Panc1 (cell line): ENCODE measurements at regions not wholly inside any gene's neighbourhood (a gene's known extent, or its start where the extent isn't known, plus 50 kb on each side); places are given as distances from the start of the nearest gene placed in this dataset.
"Not testable (repeated sequence)": the region's sequence is repeated elsewhere in the genome, so short reads cannot be mapped to it uniquely, and the experiment has no call there.

Experiments
- ATAC-seq: fragments of 200-7000 bp; cut with Tn5 transposase; 2 replicates; pipeline ENCODE4 v1.9.1; 2020; ENCODE audit warnings: mild to moderate bottlenecking, moderate library complexity
- BruUV-seq: library from RNA; stranded (reverse); fragments of 400-500 nt; replicated peaks from 2 replicates; lab custom pipeline; 2021; lab: Mats Ljungman, UMichigan
- CTCF ChIA-PET: fragments of 300-600 bp; sonication (Branson Sonifier 250); formaldehyde crosslinking; loops from one replicate; lab custom pipeline; 2022; ENCODE audit warnings: antibody characterized with exemption; lab: Charles Lee
- POLR2A ChIA-PET: fragments of 300-600 bp; sonication (Branson Sonifier 250); formaldehyde crosslinking; loops from one replicate; lab custom pipeline; 2022; ENCODE audit warnings: antibody characterized with exemption; lab: Charles Lee
- DNase-seq: peaks from one replicate; pipeline ENCODE4 v3.0.0-alpha.2; 2010; ENCODE audit warnings: low read depth, low spot score
- H3K27ac ChIP-seq: 2 replicates; pipeline ENCODE4 v1.5.1; 2011; ENCODE audit warnings: mild to moderate bottlenecking, low read length, inconsistent platforms
- H3K27me3 ChIP-seq: fragments of 200-500 bp; sonication (Bioruptor generic); 2 replicates; pipeline ENCODE4 v1.6.0; 2014; ENCODE audit warnings: low read length, inconsistent platforms; ENCODE audit not compliant: control insufficient read depth, insufficient read depth
- H3K36me3 ChIP-seq: fragments of 200-500 bp; sonication (Bioruptor generic); 2 replicates; pipeline ENCODE4 v1.5.1; 2014; ENCODE audit warnings: inconsistent platforms, mild to moderate bottlenecking, low read length, moderate library complexity; ENCODE audit not compliant: control insufficient read depth, insufficient read depth
- H3K4me1 ChIP-seq: 2 replicates; pipeline ENCODE4 v1.5.1; 2011; ENCODE audit warnings: inconsistent platforms, mild to moderate bottlenecking, low read length, moderate library complexity; ENCODE audit not compliant: control insufficient read depth, insufficient read depth
- H3K4me3 ChIP-seq, 2 experiments: 2 replicates each; pipeline ENCODE4 v1.5.1; 2011 to 2012; ENCODE audit warnings: low read depth in 2 of 2, low read length in 2 of 2, mild to moderate bottlenecking in 2 of 2, inconsistent platforms in 1 of 2, moderate library complexity in 1 of 2
- H3K9me3 ChIP-seq: fragments of 200-500 bp; sonication (Bioruptor generic); 2 replicates; pipeline ENCODE4 v1.5.1; 2014; ENCODE audit warnings: low read depth, mild to moderate bottlenecking, inconsistent platforms, low read length, moderate library complexity; ENCODE audit not compliant: control insufficient read depth, insufficient read depth
- CTCF ChIP-seq: fragments of 450-650 bp; IDR thresholded peaks from 2 replicates; pipeline ENCODE4 v1.5.1; 2017; ENCODE audit warnings: mild to moderate bottlenecking
- POLR2AphosphoS5 ChIP-seq: IDR thresholded peaks from 2 replicates; pipeline ENCODE4 v1.6.1; 2012; ENCODE audit warnings: mild to moderate bottlenecking, low read depth, low read length, moderate library complexity
- REST ChIP-seq, 2 experiments: IDR thresholded peaks; 2 replicates each; pipeline ENCODE4 v1.6.1; 2011 to 2012; ENCODE audit warnings: low read depth in 2 of 2, control low read depth in 1 of 2, low read length in 1 of 2, mild to moderate bottlenecking in 1 of 2, moderate library complexity in 1 of 2; ENCODE audit not compliant: insufficient read depth in 1 of 2
- SIN3A ChIP-seq: IDR thresholded peaks from 2 replicates; pipeline ENCODE4 v1.6.1; 2012; ENCODE audit warnings: low read depth, mild to moderate bottlenecking, low read length, moderate library complexity, borderline replicate concordance; ENCODE audit not compliant: insufficient read depth
- TCF7L2 ChIP-seq: IDR thresholded peaks from 2 replicates; pipeline ENCODE4 v1.6.1; 2011; ENCODE audit warnings: mild to moderate bottlenecking, low read depth, low read length, inconsistent platforms
- in situ Hi-C: cut with HindIII; loops from 2 replicates; pipeline ENCODE4 v1.10.0; 2016; ENCODE audit warnings: low sequenced_read_pairs, low pct_unique_long_range_greater_than_20kb
- intact Hi-C: fragments of 100-400 bp; cut with micrococcal nuclease; formaldehyde crosslinking; loops from one replicate; pipeline ENCODE4 v1.10.0; 2022; ENCODE audit not compliant: unreplicated experiment

- TF ChIP-seq SIN3A (no peak), REST (IDR thresholded peaks at IDR 0.05; ENCODE audit: insufficient read depth in 1 of 2, low read depth in 2 of 2, low read length in 1 of 2) (no peak), TCF7L2 (no peak), CTCF (no peak)
- DNase-seq, result no peak
- peaks cover 22% of the 10 kb centered on the region for H3K27me3 ChIP-seq
- H3K4me3 ChIP-seq, result no peak overlapping the region
- intact Hi-C loops, result no loop called here
- BruUV-seq, result no TSS peak
- H3K36me3 ChIP-seq, result no peaks in the 10 kb centered on the region
- in situ Hi-C loops, result no loop called here
- ChIA-PET POLR2A (no interaction called here), CTCF (no interaction called here)
- no peaks in the 10 kb centered on the region for H3K9me3 ChIP-seq
- ATAC-seq, result no peak
- no peaks in the 10 kb centered on the region for H3K4me1 ChIP-seq
- H3K27ac ChIP-seq, result no peak overlapping the region
Measured at GRCh38 chr10:122777515-122778059, 68.1 kb downstream of the CUZD1 start.

GRCh38 chr10:122774231-122774630 lies 71.4 kb downstream of the CUZD1 start:
- no peaks in the 10 kb centered on the region for H3K36me3 ChIP-seq
- TF ChIP-seq CTCF (no peak), TCF7L2 (no peak), SIN3A (no peak), POLR2AphosphoS5 (no peak), REST (IDR thresholded peaks at IDR 0.05; ENCODE audit: insufficient read depth in 1 of 2, low read depth in 2 of 2, low read length in 1 of 2) (no peak)
- no peak overlapping the region for H3K27ac ChIP-seq
- H3K9me3 ChIP-seq, result no peaks in the 10 kb centered on the region
- ChIA-PET POLR2A (no interaction called here), CTCF (interaction anchor here (0.5 kb wide), 1 partner anchor 462 kb away, joined by 3 read pairs; no protein-coding TSS in a partner anchor)
- DNase-seq (no peak), ATAC-seq (no peak)
- H3K4me1 ChIP-seq, result no peaks in the 10 kb centered on the region
- in situ Hi-C loops (no loop called here), intact Hi-C loops (no loop called here)
- peaks cover 25% of the 10 kb centered on the region for H3K27me3 ChIP-seq
- no peak overlapping the region for H3K4me3 ChIP-seq
- no TSS peak for BruUV-seq

- POLR2A ChIA-PET, BruUV-seq, H3K4me3 ChIP-seq, DNase-seq, intact Hi-C loops, CTCF ChIA-PET, H3K27ac ChIP-seq, ATAC-seq, in situ Hi-C loops, H3K4me1 ChIP-seq, H3K9me3 ChIP-seq, H3K36me3 ChIP-seq: not testable (repeated sequence)
- H3K27me3 ChIP-seq, result peaks cover 15% of the 10 kb centered on the region
Measured at GRCh38 chr10:122771404-122771803, 71.8 kb upstream of the C10orf120 start.
